Lower lobe of right lung (tissue), 2 donors: ENCODE measurements at regions not wholly inside any gene's neighbourhood (a gene's known extent, or its start where the extent isn't known, plus 50 kb on each side); places are given as distances from the start of the nearest gene placed in this dataset.
A peak's percentile ranks its signal among the peaks of the same experiment; 100 is the strongest.

Experiments used
- ATAC-seq, 2 donors: fragments of 200-7000 bp; cut with Tn5 transposase; one replicate each; pipeline ENCODE4 v1.9.1; 2020 to 2022; ENCODE audit warnings: mild to moderate bottlenecking in 2 of 2, moderate library complexity in 2 of 2
- DNase-seq: peaks from one replicate; pipeline ENCODE4 v3.0.0-alpha.2; 2020
- H3K27ac ChIP-seq: fragments of 200-600 bp; one replicate; pipeline ENCODE4 v1.8.0; 2022
- H3K27me3 ChIP-seq: fragments of 200-600 bp; one replicate; pipeline ENCODE4 v1.8.0; 2022; ENCODE audit warnings: low read depth
- H3K36me3 ChIP-seq: fragments of 200-600 bp; one replicate; pipeline ENCODE4 v1.8.0; 2022; ENCODE audit warnings: mild to moderate bottlenecking
- H3K4me1 ChIP-seq: fragments of 200-600 bp; one replicate; pipeline ENCODE4 v1.8.0; 2022
- H3K4me3 ChIP-seq: fragments of 200-600 bp; one replicate; pipeline ENCODE4 v1.8.0; 2022; ENCODE audit warnings: mild to moderate bottlenecking
- H3K9me3 ChIP-seq: fragments of 200-600 bp; one replicate; pipeline ENCODE4 v1.8.0; 2022
- intact Hi-C: fragments of 100-400 bp; cut with DNase I; formaldehyde crosslinking; loops from one replicate; pipeline ENCODE4 v1.11.0; 2022
- TF ChIP-seq, protein P1 (sequence below): fragments of 200-600 bp; IDR thresholded peaks from one replicate; pipeline ENCODE4 v1.8.0; 2022; ENCODE audit warnings: antibody characterized with exemption, mild to moderate bottlenecking
- donor health status: DM: no; HTN: yes; CAD: no; lungs with severe emphysema.

DNA sequence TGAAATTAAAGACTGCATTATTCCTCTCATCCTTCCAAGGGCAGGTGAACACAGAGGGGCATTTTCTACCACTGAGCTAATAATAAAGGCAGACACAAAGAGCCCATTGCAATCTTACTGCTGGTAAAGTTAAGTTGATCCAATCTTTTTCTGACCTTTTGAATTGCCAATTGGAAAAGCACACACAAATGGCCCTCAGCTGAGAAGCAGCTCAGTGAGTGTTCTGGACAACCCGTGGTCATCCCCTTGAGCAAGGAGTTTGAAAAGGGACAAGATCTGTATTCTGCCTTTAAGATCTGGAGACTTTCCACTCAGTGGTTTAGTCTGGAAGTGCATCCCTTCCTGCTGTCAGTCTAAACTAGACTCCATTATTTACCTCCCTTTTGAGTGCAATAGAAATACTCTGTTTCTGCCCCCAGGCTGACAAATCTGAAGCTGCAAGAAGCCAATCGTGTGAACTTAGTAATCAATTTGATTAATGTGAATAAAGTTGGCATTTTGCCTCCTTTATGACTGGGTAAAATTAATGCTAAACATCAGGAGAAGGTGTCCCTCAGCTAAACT is 835.7 kb downstream of the MAT2B start:
- no peak overlapping the region for H3K4me3 ChIP-seq
- ATAC-seq, result no peak

DNA sequence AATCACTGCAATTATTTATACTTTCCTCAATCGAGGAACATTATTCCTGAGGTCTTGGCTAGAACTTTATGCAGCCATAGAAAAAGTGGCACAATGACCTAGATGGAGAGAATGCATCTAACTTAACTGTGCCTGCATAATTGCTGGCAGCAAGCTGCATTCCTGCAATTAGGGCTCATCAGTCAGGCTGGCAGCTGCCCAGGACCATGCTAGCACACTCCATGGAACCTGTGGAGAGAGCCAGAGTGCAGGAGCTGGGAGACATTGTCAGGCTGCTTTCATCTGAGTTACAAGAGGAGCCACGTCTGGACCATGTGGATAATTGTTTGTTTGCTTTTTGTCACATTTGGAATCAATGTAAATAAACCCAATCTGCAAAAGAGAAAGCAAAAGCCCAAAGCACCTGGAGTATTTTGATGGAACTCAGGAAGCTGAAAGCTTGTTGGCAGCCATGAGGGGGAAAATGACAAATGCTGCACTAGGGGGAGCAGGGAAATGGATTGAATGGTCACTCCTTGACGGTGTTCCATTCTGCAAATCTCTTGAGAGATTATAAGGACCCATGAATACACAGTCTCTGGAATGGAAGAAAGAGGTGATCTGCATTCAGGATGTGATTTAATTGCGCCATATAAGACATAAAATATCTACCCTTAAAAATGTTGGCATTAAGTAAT is 839.9 kb downstream of the MAT2B start:
- intact Hi-C loops, result no loop called here
- H3K27ac ChIP-seq, result no peak overlapping the region
- H3K36me3 ChIP-seq, result no peaks in the 10 kb centered on the region
- no peaks in the 10 kb centered on the region for H3K9me3 ChIP-seq
- no peak overlapping the region for H3K4me3 ChIP-seq
- peak in 1 of 2 donors; percentile 30 for ATAC-seq
- H3K27me3 ChIP-seq, result no peaks in the 10 kb centered on the region
- TF ChIP-seq, protein P1, sequence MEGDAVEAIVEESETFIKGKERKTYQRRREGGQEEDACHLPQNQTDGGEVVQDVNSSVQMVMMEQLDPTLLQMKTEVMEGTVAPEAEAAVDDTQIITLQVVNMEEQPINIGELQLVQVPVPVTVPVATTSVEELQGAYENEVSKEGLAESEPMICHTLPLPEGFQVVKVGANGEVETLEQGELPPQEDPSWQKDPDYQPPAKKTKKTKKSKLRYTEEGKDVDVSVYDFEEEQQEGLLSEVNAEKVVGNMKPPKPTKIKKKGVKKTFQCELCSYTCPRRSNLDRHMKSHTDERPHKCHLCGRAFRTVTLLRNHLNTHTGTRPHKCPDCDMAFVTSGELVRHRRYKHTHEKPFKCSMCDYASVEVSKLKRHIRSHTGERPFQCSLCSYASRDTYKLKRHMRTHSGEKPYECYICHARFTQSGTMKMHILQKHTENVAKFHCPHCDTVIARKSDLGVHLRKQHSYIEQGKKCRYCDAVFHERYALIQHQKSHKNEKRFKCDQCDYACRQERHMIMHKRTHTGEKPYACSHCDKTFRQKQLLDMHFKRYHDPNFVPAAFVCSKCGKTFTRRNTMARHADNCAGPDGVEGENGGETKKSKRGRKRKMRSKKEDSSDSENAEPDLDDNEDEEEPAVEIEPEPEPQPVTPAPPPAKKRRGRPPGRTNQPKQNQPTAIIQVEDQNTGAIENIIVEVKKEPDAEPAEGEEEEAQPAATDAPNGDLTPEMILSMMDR, result no peak
- DNase-seq, result no peak
- no peaks in the 10 kb centered on the region for H3K4me1 ChIP-seq

More for the DNA sequence above, 835.7 kb downstream of the MAT2B start:
- no peak overlapping the region for H3K27ac ChIP-seq
- H3K27me3 ChIP-seq, result no peaks in the 10 kb centered on the region
- no peaks in the 10 kb centered on the region for H3K4me1 ChIP-seq
- no peaks in the 10 kb centered on the region for H3K9me3 ChIP-seq
- no peak for DNase-seq
- intact Hi-C loops, result no loop called here
- TF ChIP-seq, protein P1, result no peak
- H3K36me3 ChIP-seq, result no peaks in the 10 kb centered on the region

DNA sequence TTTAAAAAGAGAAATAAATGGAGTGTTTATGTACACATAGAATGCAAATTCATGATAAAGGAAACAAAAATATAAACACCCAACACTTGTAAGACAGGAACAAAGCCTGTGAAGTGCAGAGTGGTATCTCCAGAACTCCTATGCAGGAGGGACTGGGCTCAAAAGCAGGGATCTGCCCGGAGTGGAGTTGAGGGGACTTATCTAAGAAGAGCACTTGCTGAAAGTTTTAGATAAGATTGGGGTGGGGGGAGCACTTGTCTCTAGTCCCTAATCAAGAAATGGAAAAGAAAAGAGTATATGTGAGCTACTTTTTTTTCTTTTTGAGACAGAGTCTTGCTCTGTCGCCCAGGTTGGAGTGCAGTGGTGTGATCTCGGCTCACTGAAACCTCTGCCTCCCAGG is 840.4 kb downstream of the MAT2B start:
- TF ChIP-seq, protein P1, result no peak

DNA sequence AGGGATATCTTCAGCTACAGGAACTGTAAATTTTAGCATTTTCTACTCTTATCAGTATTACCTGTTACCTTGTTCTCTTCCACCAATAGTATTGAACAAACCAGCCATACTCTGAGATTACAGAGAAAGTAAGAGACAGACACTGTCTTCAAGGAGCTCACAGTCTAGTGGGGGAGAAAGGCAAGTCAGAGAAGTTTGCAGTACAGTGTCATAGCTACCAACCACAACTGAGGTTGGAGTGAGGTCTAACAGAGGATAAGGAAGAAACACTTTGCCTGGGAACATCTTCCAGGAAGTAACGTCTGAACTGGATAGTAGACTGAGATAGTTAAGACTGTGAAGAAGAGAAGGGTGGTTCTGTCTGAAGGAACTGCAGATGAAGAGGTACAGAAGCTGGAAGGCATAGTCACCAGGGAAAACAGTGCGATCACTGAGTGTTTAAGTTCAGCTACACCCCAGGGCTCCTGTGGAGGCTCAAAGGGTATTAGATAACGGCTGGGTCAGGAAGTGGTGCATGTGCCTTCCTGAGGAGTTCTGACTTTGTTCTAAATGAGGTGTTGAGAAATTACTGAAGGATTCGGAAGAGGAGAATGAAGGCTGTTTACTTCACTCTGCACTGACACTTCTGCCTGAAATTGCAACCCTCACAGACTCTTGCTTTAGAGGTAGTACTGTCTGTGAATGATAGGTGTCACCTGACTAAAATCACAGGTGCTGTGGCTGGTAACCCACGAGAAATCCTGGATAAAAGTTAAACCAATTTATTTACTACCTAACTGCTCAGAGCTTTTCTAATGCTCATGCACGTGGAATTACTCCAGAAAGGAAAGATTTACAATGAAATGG is 841.6 kb downstream of the MAT2B start:
- Histone ChIP-seq H3K9me3 (no peaks in the 10 kb centered on the region), H3K36me3 (no peaks in the 10 kb centered on the region), H3K27ac (no peak overlapping the region), H3K4me1 (no peaks in the 10 kb centered on the region), H3K4me3 (no peak overlapping the region), H3K27me3 (no peaks in the 10 kb centered on the region)
- peak in 1 of 2 donors; percentile 12 for ATAC-seq
- TF ChIP-seq, protein P1, result no peak
- intact Hi-C loops, result no loop called here
- DNase-seq, result no peak

More for the DNA sequence above, 840.4 kb downstream of the MAT2B start:
- ATAC-seq, result no peak
- H3K27ac ChIP-seq, result no peak overlapping the region
- no peak overlapping the region for H3K4me3 ChIP-seq
- no peaks in the 10 kb centered on the region for H3K4me1 ChIP-seq
- H3K36me3 ChIP-seq, result no peaks in the 10 kb centered on the region
- intact Hi-C loops, result no loop called here
- H3K27me3 ChIP-seq, result no peaks in the 10 kb centered on the region
- H3K9me3 ChIP-seq, result no peaks in the 10 kb centered on the region
- no peak for DNase-seq

DNA sequence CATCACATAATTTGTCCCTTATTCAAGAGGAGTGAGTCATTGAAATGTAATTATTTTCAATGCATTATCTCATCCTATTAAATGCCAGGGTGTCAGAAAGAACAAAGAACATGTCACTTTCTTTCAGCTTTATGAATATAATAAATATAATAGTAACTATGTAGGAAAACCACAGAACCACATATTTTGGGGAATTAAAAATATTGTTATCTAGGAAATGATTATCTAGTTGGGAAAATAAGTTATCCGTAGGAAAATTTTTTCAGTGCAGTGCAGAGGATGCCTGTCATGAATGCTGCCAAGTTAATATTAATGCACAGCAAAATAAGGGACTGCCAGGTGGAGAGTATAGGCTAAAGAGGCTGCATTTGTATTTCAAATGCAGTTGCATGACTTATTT is 844.8 kb downstream of the MAT2B start:
- no peaks in the 10 kb centered on the region for H3K27me3 ChIP-seq
- no peaks in the 10 kb centered on the region for H3K4me1 ChIP-seq
- DNase-seq (no peak), ATAC-seq (no peak)
- H3K27ac ChIP-seq, result no peak overlapping the region
- no peaks in the 10 kb centered on the region for H3K36me3 ChIP-seq
- H3K9me3 ChIP-seq, result no peaks in the 10 kb centered on the region
- intact Hi-C loops, result no loop called here
- H3K4me3 ChIP-seq, result no peak overlapping the region
- TF ChIP-seq, protein P1, result no peak
